ENCODE measurements at regions not wholly inside any gene's neighbourhood (a gene's known extent, or its start where the extent isn't known, plus 50 kb on each side); places are given as distances from the start of the nearest gene placed in this dataset.

GRCh38 chr3:139095803-139096466, 51.2 kb upstream of the PRR23C start:
- TF ChIP-seq POLR2AphosphoS5 (IDR thresholded peaks at IDR 0.05; ENCODE audit: low read depth, low read length), result no peak
- TF ChIP-seq POLR2A (IDR thresholded peaks at IDR 0.05; ENCODE audit: low read depth, low read length), result no peak
- no peak for TF ChIP-seq TAF1 (IDR thresholded peaks at IDR 0.05; ENCODE audit: borderline replicate concordance, low read depth, low read length)
- DNase-seq (ENCODE audit: insufficient read length) (no peak), FAIRE-seq (no peak)

GRCh38 chr3:139096670-139097069, 52.0 kb upstream of the PRR23C start:
- DNase-seq (ENCODE audit: insufficient read length) (no peak), FAIRE-seq (no peak)
- TF ChIP-seq POLR2AphosphoS5 (IDR thresholded peaks at IDR 0.05; ENCODE audit: low read depth, low read length), result no peak
- no peak for TF ChIP-seq TAF1 (IDR thresholded peaks at IDR 0.05; ENCODE audit: borderline replicate concordance, low read depth, low read length)
- TF ChIP-seq POLR2A (IDR thresholded peaks at IDR 0.05; ENCODE audit: low read depth, low read length), result no peak

GRCh38 chr3:139098391-139098790, 53.7 kb upstream of the PRR23C start:
- no peak for TF ChIP-seq POLR2A (IDR thresholded peaks at IDR 0.05; ENCODE audit: low read depth, low read length)
- no peak for TF ChIP-seq POLR2AphosphoS5 (IDR thresholded peaks at IDR 0.05; ENCODE audit: low read depth, low read length)
- TF ChIP-seq TAF1 (IDR thresholded peaks at IDR 0.05; ENCODE audit: borderline replicate concordance, low read depth, low read length), result no peak
- FAIRE-seq (no peak), DNase-seq (ENCODE audit: insufficient read length) (no peak)

GRCh38 chr3:139099968-139100817, 55.5 kb upstream of the PRR23C start:
- FAIRE-seq, result no peak
- DNase-seq (ENCODE audit: insufficient read length), result no peak
- TF ChIP-seq POLR2A (IDR thresholded peaks at IDR 0.05; ENCODE audit: low read depth, low read length) (no peak), POLR2AphosphoS5 (IDR thresholded peaks at IDR 0.05; ENCODE audit: low read depth, low read length) (no peak), TAF1 (IDR thresholded peaks at IDR 0.05; ENCODE audit: borderline replicate concordance, low read depth, low read length) (no peak)

GRCh38 chr3:139100821-139101220, 56.1 kb upstream of the PRR23C start:
- no peak for TF ChIP-seq TAF1 (IDR thresholded peaks at IDR 0.05; ENCODE audit: borderline replicate concordance, low read depth, low read length)
- FAIRE-seq (no peak), DNase-seq (ENCODE audit: insufficient read length) (no peak)

- TF ChIP-seq TAF1 (IDR thresholded peaks at IDR 0.05; ENCODE audit: borderline replicate concordance, low read depth, low read length) (no peak), POLR2AphosphoS5 (IDR thresholded peaks at IDR 0.05; ENCODE audit: low read depth, low read length) (no peak), POLR2A (IDR thresholded peaks at IDR 0.05; ENCODE audit: low read depth, low read length) (no peak)
- DNase-seq (ENCODE audit: insufficient read length), result no peak
- no peak for FAIRE-seq
These were observed 56.7 kb upstream of the PRR23C start for GRCh38 chr3:139101396-139101795.

GRCh38 chr3:139103484-139103883, 58.8 kb upstream of the PRR23C start:
- FAIRE-seq, result no peak
- no peak for TF ChIP-seq TAF1 (IDR thresholded peaks at IDR 0.05; ENCODE audit: borderline replicate concordance, low read depth, low read length)
- TF ChIP-seq POLR2A (IDR thresholded peaks at IDR 0.05; ENCODE audit: low read depth, low read length), result no peak
- no peak for TF ChIP-seq POLR2AphosphoS5 (IDR thresholded peaks at IDR 0.05; ENCODE audit: low read depth, low read length)

GRCh38 chr3:139104062-139104461, 59.4 kb upstream of the PRR23C start:
- no peak for TF ChIP-seq POLR2A (IDR thresholded peaks at IDR 0.05; ENCODE audit: low read depth, low read length)
- TF ChIP-seq TAF1 (IDR thresholded peaks at IDR 0.05; ENCODE audit: borderline replicate concordance, low read depth, low read length), result no peak
- TF ChIP-seq POLR2AphosphoS5 (IDR thresholded peaks at IDR 0.05; ENCODE audit: low read depth, low read length), result no peak
- DNase-seq (ENCODE audit: insufficient read length) (no peak), FAIRE-seq (no peak)

More at GRCh38 chr3:139103484-139103883, 58.8 kb upstream of the PRR23C start:
- no peak for DNase-seq (ENCODE audit: insufficient read length)

- no peak for DNase-seq (ENCODE audit: insufficient read length)
- no peak for FAIRE-seq
- TF ChIP-seq POLR2A (IDR thresholded peaks at IDR 0.05; ENCODE audit: low read depth, low read length), result no peak
- TF ChIP-seq TAF1 (IDR thresholded peaks at IDR 0.05; ENCODE audit: borderline replicate concordance, low read depth, low read length), result no peak
- no peak for TF ChIP-seq POLR2AphosphoS5 (IDR thresholded peaks at IDR 0.05; ENCODE audit: low read depth, low read length)
These were observed 60.5 kb upstream of the PRR23C start for GRCh38 chr3:139105154-139105702.

- no peak for DNase-seq (ENCODE audit: insufficient read length)
- TF ChIP-seq POLR2A (IDR thresholded peaks at IDR 0.05; ENCODE audit: low read depth, low read length), result no peak
- TF ChIP-seq POLR2AphosphoS5 (IDR thresholded peaks at IDR 0.05; ENCODE audit: low read depth, low read length), result no peak
- TF ChIP-seq TAF1 (IDR thresholded peaks at IDR 0.05; ENCODE audit: borderline replicate concordance, low read depth, low read length), result no peak
- FAIRE-seq, result no peak
These were observed 61.6 kb upstream of the PRR23C start for GRCh38 chr3:139106013-139106932.

All from GM12892 (cell line).